ENCODE measurements at regions not wholly inside any gene's neighbourhood (a gene's known extent, or its start where the extent isn't known, plus 50 kb on each side); places are given as distances from the start of the nearest gene placed in this dataset.

DNA sequence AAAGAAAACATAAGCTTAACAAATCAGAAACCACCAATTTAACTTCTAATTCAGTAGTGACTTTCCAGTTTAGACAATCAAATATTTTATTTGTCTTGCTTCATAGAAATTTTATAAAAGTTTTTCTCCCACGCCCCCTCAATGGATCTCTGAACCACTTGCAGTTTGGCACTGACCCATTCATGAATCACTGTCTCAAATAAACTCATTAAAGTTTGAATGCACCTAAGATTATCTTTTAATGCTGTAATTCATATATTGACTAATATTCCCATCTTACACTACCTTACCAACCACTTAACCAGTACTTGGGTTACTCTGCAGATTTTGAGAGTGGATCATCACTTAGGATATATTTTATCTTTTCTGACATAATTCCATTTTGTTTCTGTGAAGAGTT, 880.2 kb downstream of the OTOL1 start:
- Histone ChIP-seq H3K79me2 (ENCODE audit: insufficient read depth, low read length) (no peaks in the 10 kb centered on the region), H4K20me1 (ENCODE audit: insufficient read depth, low read length, poor library complexity, severe bottlenecking) (no peaks in the 10 kb centered on the region), H3K9me2 (replicated peaks; ENCODE audit: low read depth, low read length) (no peaks in the 10 kb centered on the region), H3K27me3 (ENCODE audit: insufficient read depth, low read length, poor library complexity, severe bottlenecking) (no peaks in the 10 kb centered on the region), H3K36me3 (ENCODE audit: insufficient read depth, low read length) (no peaks in the 10 kb centered on the region), H3K4me1 (ENCODE audit: insufficient read depth, low read length, poor library complexity, severe bottlenecking) (no peaks in the 10 kb centered on the region), H3K4me2 (ENCODE audit: low read depth, low read length, poor library complexity, severe bottlenecking) (no peak overlapping the region), H3K9ac (ENCODE audit: low read depth, low read length, poor library complexity, severe bottlenecking) (no peak overlapping the region), H3F3A (ENCODE audit: low read depth) (no peaks in the 10 kb centered on the region), H2AFZ (ENCODE audit: low read length) (no peak overlapping the region), H3K9me3 (ENCODE audit: insufficient read depth, low read depth, low read length) (no peaks in the 10 kb centered on the region), H3K4me3 (ENCODE audit: low read length, poor library complexity, severe bottlenecking) (no peak overlapping the region)
- no peak for TF ChIP-seq EZH2phosphoT487 (IDR thresholded peaks at IDR 0.05; ENCODE audit: borderline replicate concordance)
- TF ChIP-seq, protein P1, sequence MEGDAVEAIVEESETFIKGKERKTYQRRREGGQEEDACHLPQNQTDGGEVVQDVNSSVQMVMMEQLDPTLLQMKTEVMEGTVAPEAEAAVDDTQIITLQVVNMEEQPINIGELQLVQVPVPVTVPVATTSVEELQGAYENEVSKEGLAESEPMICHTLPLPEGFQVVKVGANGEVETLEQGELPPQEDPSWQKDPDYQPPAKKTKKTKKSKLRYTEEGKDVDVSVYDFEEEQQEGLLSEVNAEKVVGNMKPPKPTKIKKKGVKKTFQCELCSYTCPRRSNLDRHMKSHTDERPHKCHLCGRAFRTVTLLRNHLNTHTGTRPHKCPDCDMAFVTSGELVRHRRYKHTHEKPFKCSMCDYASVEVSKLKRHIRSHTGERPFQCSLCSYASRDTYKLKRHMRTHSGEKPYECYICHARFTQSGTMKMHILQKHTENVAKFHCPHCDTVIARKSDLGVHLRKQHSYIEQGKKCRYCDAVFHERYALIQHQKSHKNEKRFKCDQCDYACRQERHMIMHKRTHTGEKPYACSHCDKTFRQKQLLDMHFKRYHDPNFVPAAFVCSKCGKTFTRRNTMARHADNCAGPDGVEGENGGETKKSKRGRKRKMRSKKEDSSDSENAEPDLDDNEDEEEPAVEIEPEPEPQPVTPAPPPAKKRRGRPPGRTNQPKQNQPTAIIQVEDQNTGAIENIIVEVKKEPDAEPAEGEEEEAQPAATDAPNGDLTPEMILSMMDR (conservative IDR thresholded peaks at IDR 0.05; ENCODE audit: low read length) = no peak

DNA sequence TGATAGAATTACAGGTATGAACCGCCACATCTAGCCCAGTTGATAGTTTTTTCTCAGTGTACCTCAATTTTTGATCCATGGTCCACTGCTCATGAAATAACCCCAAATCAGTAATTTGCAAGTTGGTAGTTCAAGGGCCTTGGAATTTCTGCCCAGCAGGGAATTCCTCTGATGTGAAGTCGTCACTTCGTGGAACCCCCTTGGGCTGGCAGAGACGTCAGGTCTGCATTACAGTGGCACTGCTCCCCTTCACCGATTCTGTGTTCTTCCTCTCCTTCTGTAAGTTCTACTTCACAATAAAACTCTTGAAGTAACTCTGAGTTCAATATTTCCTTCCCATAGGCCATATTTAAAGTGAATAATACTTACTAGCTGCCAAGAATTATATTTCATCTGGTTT, 881.0 kb downstream of the OTOL1 start:
- Histone ChIP-seq H3K9ac (ENCODE audit: low read depth, low read length, poor library complexity, severe bottlenecking) (no peak overlapping the region), H3K4me3 (ENCODE audit: low read length, poor library complexity, severe bottlenecking) (no peak overlapping the region), H3K4me2 (ENCODE audit: low read depth, low read length, poor library complexity, severe bottlenecking) (no peak overlapping the region), H3K36me3 (ENCODE audit: insufficient read depth, low read length) (no peaks in the 10 kb centered on the region), H3F3A (ENCODE audit: low read depth) (no peaks in the 10 kb centered on the region), H3K9me2 (replicated peaks; ENCODE audit: low read depth, low read length) (no peaks in the 10 kb centered on the region), H3K4me1 (ENCODE audit: insufficient read depth, low read length, poor library complexity, severe bottlenecking) (no peaks in the 10 kb centered on the region), H3K9me3 (ENCODE audit: insufficient read depth, low read depth, low read length) (no peaks in the 10 kb centered on the region), H3K79me2 (ENCODE audit: insufficient read depth, low read length) (no peaks in the 10 kb centered on the region), H3K27me3 (ENCODE audit: insufficient read depth, low read length, poor library complexity, severe bottlenecking) (no peaks in the 10 kb centered on the region), H4K20me1 (ENCODE audit: insufficient read depth, low read length, poor library complexity, severe bottlenecking) (no peaks in the 10 kb centered on the region), H2AFZ (ENCODE audit: low read length) (no peak overlapping the region)
- TF ChIP-seq EZH2phosphoT487 (IDR thresholded peaks at IDR 0.05; ENCODE audit: borderline replicate concordance) = no peak
- TF ChIP-seq, protein P1 (conservative IDR thresholded peaks at IDR 0.05; ENCODE audit: low read length) = no peak

DNA sequence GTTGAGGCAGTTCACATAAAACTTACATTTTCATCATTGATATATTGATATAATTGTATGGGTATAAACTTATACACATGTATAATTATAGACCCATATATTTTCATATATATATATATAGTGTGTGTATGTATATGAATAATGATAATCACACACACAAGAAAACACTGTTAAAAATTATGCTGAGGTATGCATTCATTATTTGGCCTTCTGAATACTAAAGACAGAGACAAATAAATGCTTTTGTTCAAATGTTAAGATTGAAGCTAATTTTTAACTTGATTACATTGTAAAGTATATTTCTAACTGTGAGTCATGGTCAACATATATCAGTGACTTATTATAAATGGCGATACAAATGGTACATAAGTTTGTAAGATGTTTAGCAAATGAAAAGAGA, 888.8 kb downstream of the OTOL1 start:
- no peaks in the 10 kb centered on the region for H3K4me1 ChIP-seq (ENCODE audit: insufficient read depth, low read length, poor library complexity, severe bottlenecking)

More for the DNA sequence above, 888.8 kb downstream of the OTOL1 start:
- Histone ChIP-seq H3K9me3 (ENCODE audit: insufficient read depth, low read depth, low read length) (no peaks in the 10 kb centered on the region), H3K4me2 (ENCODE audit: low read depth, low read length, poor library complexity, severe bottlenecking) (no peak overlapping the region), H3F3A (ENCODE audit: low read depth) (no peaks in the 10 kb centered on the region), H3K27me3 (ENCODE audit: insufficient read depth, low read length, poor library complexity, severe bottlenecking) (no peaks in the 10 kb centered on the region), H3K4me3 (ENCODE audit: low read length, poor library complexity, severe bottlenecking) (no peak overlapping the region), H3K36me3 (ENCODE audit: insufficient read depth, low read length) (no peaks in the 10 kb centered on the region), H2AFZ (ENCODE audit: low read length) (no peak overlapping the region), H3K79me2 (ENCODE audit: insufficient read depth, low read length) (no peaks in the 10 kb centered on the region), H3K9me2 (replicated peaks; ENCODE audit: low read depth, low read length) (no peaks in the 10 kb centered on the region), H4K20me1 (ENCODE audit: insufficient read depth, low read length, poor library complexity, severe bottlenecking) (no peaks in the 10 kb centered on the region), H3K9ac (ENCODE audit: low read depth, low read length, poor library complexity, severe bottlenecking) (no peak overlapping the region)
- TF ChIP-seq, protein P1 (conservative IDR thresholded peaks at IDR 0.05; ENCODE audit: low read length) = no peak
- no peak for TF ChIP-seq EZH2phosphoT487 (IDR thresholded peaks at IDR 0.05; ENCODE audit: borderline replicate concordance)

All from Loucy (cell line).